ENCODE measurements at regions not wholly inside any gene's neighbourhood (a gene's known extent, or its start where the extent isn't known, plus 50 kb on each side); places are given as distances from the start of the nearest gene placed in this dataset.
"Not testable (repeated sequence)": the region's sequence is repeated elsewhere in the genome, so short reads cannot be mapped to it uniquely, and the experiment has no call there.

DNA sequence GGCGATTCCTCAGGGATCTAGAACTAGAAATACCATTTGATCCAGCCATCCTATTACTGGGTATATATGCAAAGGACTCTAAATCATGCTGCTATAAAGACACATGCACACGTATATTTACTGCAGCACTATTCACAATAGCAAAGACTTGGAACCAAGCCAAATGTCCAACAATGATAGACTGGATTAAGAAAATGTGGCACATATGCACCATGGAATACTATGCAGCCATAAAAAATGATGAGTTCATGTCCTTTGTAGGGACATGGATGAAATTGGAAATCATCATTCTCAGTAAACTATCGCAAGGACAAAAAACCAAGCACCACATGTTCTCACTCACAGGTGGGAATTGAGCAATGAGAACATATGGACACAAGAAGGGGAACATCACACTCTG lies 93.1 kb upstream of the NT5E start:
- DNase-seq = not testable (repeated sequence)

DNA sequence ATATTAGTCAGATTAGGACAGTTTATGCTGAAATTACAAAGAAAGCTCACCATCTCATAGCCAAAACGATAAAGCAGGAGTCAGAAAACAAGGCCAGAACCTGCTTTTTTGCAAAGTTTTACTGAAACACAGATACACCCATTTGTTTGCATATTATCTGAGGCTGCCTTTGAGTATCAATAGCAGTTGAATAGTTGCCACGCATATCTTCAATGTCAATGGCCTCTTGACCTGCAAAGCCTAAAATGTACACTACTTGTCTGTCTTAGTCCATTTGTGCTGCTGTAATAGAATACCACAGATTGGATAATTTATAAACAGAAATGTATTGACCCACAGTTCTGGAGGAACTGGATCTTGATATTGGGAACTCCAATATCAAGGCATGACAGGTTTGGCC lies 94.1 kb upstream of the NT5E start:
- DNase-seq = no peak

DNA sequence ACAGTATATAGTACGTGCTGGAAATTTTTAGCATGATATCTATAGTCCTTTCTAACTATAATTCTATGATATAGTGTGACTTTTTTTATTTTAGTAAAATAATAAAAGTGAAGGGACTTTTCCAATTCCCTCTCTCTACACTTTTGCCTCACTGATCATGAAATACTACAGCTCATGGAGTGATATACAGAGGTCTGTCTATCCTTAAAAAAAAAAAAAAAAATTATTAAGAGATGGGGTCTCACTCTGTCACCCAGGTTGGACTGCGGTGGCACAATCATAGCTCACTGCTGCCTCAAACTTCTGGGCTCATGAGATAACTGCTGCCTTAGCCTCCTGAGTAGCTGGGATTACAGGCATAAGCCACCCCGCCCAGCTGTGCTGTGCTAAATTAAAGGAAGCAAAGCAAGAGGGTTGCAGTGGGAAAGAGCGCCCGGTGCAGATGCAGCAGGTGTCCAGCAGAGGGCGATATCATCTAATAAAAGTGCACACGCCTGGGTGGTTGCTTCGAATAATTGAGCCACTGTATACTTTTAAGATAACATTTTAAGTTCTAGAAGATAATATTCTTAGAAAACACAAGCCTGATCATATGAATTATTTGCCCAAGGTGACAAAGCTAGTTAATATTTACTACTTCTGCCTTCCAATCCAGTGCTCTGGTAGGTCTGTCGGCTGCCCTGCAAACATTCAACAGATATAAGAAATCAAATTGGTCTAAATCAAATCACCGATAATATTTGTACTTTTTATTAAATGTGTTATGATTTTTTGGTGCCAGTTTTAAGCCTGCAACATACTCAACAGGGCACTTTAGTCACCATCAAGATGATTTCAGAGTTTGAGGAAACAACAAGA lies 94.9 kb upstream of the NT5E start:
- DNase-seq = peak in 10 of 14 donors; percentile 1 to 49 (median 10)

DNA sequence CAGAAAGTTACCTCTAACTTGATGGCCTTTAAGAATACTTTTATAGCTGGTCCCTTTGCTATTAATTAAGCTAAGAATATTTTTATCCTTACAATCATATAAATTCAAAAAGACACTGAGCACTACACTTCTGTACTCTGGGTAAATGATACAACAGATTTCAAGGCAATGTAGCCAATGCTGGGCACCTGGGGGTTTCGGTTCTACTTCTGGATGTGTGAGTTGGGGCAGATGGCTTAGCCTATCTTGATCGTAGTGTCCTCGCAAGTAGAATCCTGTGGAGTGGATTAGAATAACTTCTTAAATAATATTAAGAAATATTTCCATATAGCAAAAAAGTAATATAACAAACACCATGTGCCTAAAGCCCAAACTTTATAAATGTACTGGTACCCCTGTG lies 96.9 kb upstream of the NT5E start:
- DNase-seq = no peak

GRCh38 chr6:85348643-85349042 lies 101.2 kb upstream of the NT5E start:
- DNase-seq = no peak

- DNase-seq = no peak
Observed at GRCh38 chr6:85347812-85348211, 102.1 kb upstream of the NT5E start.

DNA sequence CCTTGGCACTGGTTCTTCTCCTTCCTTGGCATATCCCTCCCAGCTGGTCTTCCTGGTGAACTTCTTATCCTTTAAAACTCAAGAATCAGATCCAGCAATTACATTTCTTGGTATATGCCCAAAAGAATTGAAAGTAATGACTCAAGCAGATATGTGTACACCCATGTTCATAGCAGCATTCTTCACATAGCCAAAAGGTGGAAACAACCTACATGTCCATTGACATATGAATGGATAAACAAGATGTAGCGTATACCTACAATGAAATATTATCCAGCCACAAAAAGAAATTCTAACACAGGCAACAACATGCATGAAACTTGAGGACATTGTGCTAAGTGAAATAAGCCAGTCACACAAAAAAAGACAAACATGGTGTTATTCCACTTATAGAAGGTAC lies 103.7 kb upstream of the NT5E start:
- no peak for DNase-seq

GRCh38 chr6:85344996-85345395 lies 104.9 kb upstream of the NT5E start:
- no peak for DNase-seq

DNA sequence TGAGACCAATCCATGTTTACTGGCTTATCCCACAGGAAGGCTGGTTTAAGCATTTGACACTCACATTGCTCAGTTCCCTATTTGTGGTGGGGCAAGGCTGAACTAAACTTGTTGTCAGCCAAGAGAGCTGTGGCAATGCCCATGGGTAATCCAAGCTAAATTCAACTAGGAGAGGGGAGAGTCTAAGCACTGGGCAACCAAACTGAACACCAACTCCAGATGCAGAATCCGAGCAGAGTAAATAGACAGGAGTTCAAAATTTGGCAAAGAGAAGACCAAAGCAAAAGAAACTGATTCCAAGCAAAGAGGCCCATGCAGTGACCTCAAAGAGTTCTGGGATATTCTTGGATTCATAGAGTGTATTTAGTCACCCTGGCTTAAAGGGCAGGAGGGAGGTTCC lies 106.5 kb upstream of the NT5E start:
- no peak for DNase-seq

- no peak for DNase-seq
Observed at GRCh38 chr6:85329196-85329595, 120.7 kb upstream of the NT5E start.

GRCh38 chr6:85325811-85326210 lies 124.1 kb upstream of the NT5E start:
- DNase-seq = not testable (repeated sequence)

- peak in 10 of 14 donors; percentile 1 to 43 (median 9) for DNase-seq
Observed at GRCh38 chr6:85323435-85324040, 126.3 kb upstream of the NT5E start.

DNA sequence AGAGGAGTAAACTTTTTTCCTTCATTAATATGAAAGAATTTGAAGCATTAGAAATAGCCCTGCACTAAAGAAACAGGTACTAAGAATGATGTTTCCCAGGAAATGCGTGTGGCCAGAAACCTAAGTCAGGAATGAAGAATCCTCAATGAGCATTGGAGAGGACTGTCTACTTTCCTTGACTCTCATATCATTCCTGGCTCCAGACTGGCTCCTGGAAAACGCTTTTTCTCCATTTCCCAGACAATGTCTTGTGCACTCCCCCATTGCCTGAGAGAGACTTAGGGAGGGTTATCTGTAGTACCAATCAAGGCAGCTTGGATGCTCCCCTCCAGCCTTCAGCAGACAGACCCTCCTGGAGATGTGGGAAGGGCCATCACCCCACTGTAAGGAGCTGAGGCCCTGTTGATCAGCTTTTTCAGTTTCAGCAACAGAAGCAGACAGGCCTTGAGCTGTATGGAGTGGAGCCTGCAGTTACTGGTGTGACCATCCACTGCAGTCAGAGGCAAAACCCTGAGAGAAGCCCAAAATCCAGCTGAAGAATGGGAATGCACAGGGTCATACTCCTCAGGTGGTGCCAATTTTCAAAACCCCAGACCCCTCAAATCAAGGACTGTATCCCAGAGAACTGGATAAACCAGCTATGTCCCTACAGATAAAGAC lies 127.3 kb upstream of the NT5E start:
- no peak for DNase-seq

GRCh38 chr6:85321906-85322305 lies 128.0 kb upstream of the NT5E start:
- DNase-seq = no peak

- no peak for DNase-seq
Observed at GRCh38 chr6:85314586-85314985, 135.3 kb upstream of the NT5E start.

GRCh38 chr6:85300581-85300980 lies 149.3 kb upstream of the NT5E start:
- no peak for DNase-seq

DNA sequence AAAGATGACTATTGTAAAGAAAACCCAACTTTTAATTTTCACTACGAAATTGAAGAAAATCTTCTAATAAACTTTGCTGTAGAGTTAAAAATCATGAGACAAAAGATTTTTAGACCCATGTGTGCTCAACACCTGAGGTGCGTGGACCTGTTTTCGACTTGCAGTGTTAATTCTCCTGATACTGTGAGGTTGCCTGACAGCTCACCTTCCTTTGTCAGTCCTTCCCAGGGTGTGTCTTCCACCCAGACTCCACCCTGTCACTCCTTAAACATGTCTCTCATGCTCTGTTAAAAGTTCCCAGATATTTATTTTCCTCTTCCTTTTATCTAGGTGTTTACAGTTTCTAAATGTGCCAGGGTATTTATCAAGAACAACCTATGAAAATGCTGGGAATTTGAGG lies 151.3 kb upstream of the NT5E start:
- no peak for DNase-seq

DNA sequence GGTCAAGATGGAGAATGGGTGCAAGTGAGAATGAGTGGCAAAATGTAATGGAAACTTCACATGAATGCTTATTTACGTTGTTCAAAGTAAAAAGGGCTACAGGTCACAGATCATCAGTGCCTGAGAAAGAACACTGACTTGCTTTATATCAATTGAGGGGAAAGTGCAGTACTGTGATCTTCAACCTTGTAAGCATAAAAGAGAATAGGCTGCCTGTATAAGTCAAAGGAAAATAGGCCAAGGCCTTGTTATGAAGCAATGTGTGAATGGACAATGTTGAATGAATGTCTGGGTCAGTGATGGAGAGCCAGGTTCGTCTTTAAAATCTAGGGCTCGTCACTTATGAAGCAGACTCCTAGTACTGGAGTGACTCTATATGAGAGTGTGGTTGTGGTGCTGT lies 158.6 kb upstream of the NT5E start:
- no peak for DNase-seq

DNA sequence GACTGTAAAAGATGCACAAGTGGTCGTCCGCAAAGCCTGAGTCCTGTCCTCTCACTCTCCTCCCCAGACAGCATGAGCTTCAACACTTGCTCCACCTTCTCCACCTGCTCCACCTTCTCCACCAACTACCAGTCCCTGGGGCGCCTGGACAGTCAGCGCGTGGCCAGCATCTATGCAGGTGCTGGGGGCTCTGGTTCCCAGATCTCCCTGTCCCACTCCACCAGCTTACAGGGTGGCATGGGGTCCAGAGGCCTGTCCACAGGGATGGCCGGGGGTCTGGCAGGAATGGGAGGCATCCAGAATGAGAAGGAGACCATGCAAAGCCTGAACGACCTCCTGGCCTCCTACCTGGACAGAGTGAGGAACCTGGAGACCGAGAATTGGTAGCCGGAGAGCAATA lies 162.2 kb upstream of the NT5E start:
- no peak for DNase-seq

DNA sequence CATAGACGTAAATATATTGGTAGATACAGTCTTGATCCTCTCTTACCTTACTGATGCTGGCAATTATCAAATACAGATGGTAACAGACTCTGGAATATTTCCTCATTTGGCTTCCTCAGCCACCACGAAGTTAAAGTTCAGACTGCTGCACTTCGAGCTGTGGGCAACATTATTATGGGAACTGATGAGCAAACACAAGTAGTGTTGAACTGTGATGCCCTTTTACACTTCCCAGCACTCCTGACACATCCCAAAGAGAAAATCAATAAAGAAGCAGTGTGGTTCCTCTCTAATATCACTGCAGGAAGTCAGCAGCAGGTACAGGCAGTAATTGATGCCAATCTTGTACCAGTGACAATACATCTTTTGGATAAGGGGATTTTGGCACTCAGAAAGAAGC lies 162.7 kb upstream of the NT5E start:
- no peak for DNase-seq

GRCh38 chr6:85286507-85286906 lies 163.4 kb upstream of the NT5E start:
- DNase-seq = not testable (repeated sequence)

DNA sequence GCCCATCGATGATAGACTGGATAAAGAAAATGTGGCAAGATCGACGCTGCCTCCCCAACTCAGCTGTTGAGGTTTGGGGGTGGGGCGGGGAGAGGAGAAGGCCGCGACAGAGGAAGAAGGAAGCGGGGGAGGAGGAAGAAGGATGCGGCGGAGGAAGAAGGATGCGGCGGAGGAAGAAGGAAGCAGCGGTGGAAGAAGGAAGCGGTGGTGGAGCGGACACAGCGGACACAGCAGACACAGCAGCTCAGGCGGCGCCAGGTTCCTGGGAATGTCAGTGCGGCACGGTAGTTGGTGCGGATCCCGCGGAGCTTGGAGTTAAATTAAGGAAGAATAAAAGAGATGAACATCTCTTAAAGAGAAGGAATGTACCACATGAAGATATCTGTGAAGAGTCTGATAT lies 163.9 kb upstream of the NT5E start:
- DNase-seq = no peak

GRCh38 chr6:85285114-85285513 lies 164.8 kb upstream of the NT5E start:
- no peak for DNase-seq

- DNase-seq = peak in 1 of 14 donors; percentile 15
Observed at GRCh38 chr6:85283436-85283835, 166.4 kb upstream of the NT5E start.
